ENCODE measurements at regions not wholly inside any gene's neighbourhood (a gene's known extent, or its start where the extent isn't known, plus 50 kb on each side); places are given as distances from the start of the nearest gene placed in this dataset.

DNA sequence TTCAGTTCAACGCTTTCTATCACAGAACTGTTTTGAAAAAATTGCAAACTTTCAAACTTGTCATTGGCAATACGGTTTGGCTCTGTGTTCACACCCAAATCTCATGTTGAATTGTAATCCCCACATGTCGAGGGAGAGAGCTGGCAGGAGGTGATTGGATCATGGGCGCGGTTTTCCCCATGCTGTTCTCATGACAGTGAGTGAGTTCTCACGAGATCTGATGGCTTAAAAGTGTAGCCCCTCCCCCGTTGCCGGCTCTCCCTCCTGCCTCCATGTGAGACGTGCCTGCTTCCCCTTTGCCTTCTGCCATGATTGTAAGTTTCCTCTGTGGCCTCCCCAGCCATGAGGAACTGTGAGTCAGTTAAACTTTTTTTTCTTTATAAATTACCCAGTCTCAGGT is 1144.0 kb downstream of the BRD1 start:
- no peak overlapping the region for H3K27ac ChIP-seq
- DNase-seq = no peak
- H3K27me3 ChIP-seq = no peaks in the 10 kb centered on the region
- H3K9me3 ChIP-seq = no peaks in the 10 kb centered on the region
- intact Hi-C loops (cut with DNase I; ENCODE audit: low total_unique reads) = no loop called here
- H3K36me3 ChIP-seq = no peaks in the 10 kb centered on the region
- H3K4me3 ChIP-seq = no peak overlapping the region
- no peaks in the 10 kb centered on the region for H3K4me1 ChIP-seq
- 77 to 83% (median 78%) methylated on average over 9 of the region's 9 CpGs for WGBS, 5 donors
- TF ChIP-seq CTCF (IDR thresholded peaks at IDR 0.05) = no peak
- no peak for TF ChIP-seq POLR2AphosphoS5 (IDR thresholded peaks at IDR 0.05)
- no peak for TF ChIP-seq POLR2A (IDR thresholded peaks at IDR 0.05)

GRCh38 chr22:48682504-48682903 is 1145.2 kb downstream of the BRD1 start:
- no peaks in the 10 kb centered on the region for H3K9me3 ChIP-seq
- H3K27ac ChIP-seq = no peak overlapping the region
- 66 to 90% (median 89%) methylated on average over 11 of the region's 11 CpGs for WGBS, 5 donors
- no peaks in the 10 kb centered on the region for H3K27me3 ChIP-seq
- intact Hi-C loops (cut with DNase I; ENCODE audit: low total_unique reads) = no loop called here
- no peak for TF ChIP-seq POLR2A (IDR thresholded peaks at IDR 0.05)
- no peak for TF ChIP-seq POLR2AphosphoS5 (IDR thresholded peaks at IDR 0.05)
- no peak for TF ChIP-seq EP300 (IDR thresholded peaks at IDR 0.05)
- TF ChIP-seq CTCF (IDR thresholded peaks at IDR 0.05) = no peak
- no peak for DNase-seq
- H3K4me3 ChIP-seq = no peak overlapping the region
- no peaks in the 10 kb centered on the region for H3K4me1 ChIP-seq
- no peaks in the 10 kb centered on the region for H3K36me3 ChIP-seq

GRCh38 chr22:48680601-48681000 is 1147.1 kb downstream of the BRD1 start:
- intact Hi-C loops (cut with DNase I; ENCODE audit: low total_unique reads) = no loop called here
- Histone ChIP-seq H3K27me3 (no peaks in the 10 kb centered on the region), H3K36me3 (no peaks in the 10 kb centered on the region), H3K9me3 (no peaks in the 10 kb centered on the region), H3K4me1 (no peaks in the 10 kb centered on the region), H3K27ac (no peak overlapping the region), H3K4me3 (no peak overlapping the region)
- WGBS, 5 donors = 64 to 91% (median 75%) methylated on average over 7 to 11 of the region's 11 CpGs
- DNase-seq = no peak
- no peak for TF ChIP-seq POLR2A (IDR thresholded peaks at IDR 0.05)
- TF ChIP-seq EP300 (IDR thresholded peaks at IDR 0.05) = no peak
- TF ChIP-seq CTCF (IDR thresholded peaks at IDR 0.05) = no peak
- no peak for TF ChIP-seq POLR2AphosphoS5 (IDR thresholded peaks at IDR 0.05)

DNA sequence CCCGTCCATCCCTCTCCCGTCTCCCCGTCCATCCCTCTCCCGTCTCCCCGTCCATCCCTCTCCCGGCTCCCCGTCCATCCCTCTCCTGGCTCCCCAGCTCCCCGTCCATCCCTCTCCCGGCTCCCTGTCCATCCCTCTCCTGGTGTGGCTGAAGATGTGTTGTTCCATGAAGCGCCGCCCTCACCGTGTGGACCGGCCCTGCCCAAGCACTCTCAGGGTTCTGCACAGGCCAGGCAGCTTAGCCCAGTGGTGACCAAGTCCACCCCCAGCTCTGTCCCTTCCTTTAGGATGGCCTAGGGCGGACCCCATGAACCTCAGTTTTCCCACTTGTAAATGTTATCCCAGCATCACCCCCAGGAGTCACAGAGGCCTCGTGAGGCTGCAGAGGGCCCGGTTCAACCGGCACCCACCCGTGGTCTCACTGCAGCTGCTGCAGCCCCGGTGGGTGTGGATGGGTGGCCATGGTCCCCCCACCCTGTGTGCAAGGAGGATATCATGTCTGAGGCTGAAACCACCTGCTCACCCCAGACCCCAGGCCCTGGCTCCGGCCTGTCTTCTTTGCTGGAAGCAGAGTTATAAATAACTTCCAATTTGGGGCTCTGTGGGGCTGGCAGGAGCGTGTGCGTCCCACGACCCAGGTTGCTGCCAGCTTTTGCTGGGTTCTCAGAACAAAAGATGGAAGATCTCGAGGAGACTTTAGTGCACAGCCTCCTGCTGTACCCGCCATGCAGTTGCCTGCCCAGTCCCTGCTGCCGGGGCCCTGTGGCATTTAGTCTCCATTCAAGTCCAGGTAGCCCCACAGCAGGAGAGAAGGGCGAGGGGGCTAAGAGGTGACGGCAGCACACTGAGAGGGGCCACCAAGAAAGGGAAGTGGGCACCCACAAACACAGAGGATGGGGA is 1147.8 kb downstream of the BRD1 start:
- no peak overlapping the region for H3K27ac ChIP-seq
- no peaks in the 10 kb centered on the region for H3K27me3 ChIP-seq
- intact Hi-C loops (cut with DNase I; ENCODE audit: low total_unique reads) = no loop called here
- no peaks in the 10 kb centered on the region for H3K4me1 ChIP-seq
- 77 to 85% (median 82%) methylated on average over 25 to 28 of the region's 28 CpGs for WGBS, 5 donors
- TF ChIP-seq CTCF (IDR thresholded peaks at IDR 0.05) = no peak
- TF ChIP-seq POLR2AphosphoS5 (IDR thresholded peaks at IDR 0.05) = no peak
- no peak for TF ChIP-seq EP300 (IDR thresholded peaks at IDR 0.05)
- TF ChIP-seq POLR2A (IDR thresholded peaks at IDR 0.05) = no peak
- no peak overlapping the region for H3K4me3 ChIP-seq
- H3K36me3 ChIP-seq = no peaks in the 10 kb centered on the region
- H3K9me3 ChIP-seq = no peaks in the 10 kb centered on the region
- DNase-seq = no peak
